GM12878 (cell line): ENCODE measurements at regions not wholly inside any gene's neighbourhood (a gene's known extent, or its start where the extent isn't known, plus 50 kb on each side); places are given as distances from the start of the nearest gene placed in this dataset.

ENCODE experiments used
- ATF2 ChIP-seq: IDR thresholded peaks from 2 replicates; pipeline ENCODE4 v1.6.1; 2012; ENCODE audit warnings: low read length, inconsistent platforms
- CBX3 ChIP-seq: fragments of 200-600 bp; sonication (generic); IDR thresholded peaks from 2 replicates; pipeline ENCODE4 v1.6.1; 2016; ENCODE audit warnings: low read depth, borderline replicate concordance
- CTCF ChIP-seq, 3 experiments: IDR thresholded peaks in 2 of 3; conservative IDR thresholded peaks in 1 of 3; 2 replicates each; pipeline ENCODE4 v1.5.1; 2011; ENCODE audit warnings: low read depth in 3 of 3, low read length in 3 of 3, mild to moderate bottlenecking in 3 of 3, control low read depth in 2 of 3, moderate library complexity in 2 of 3, inconsistent platforms in 1 of 3, mixed read lengths in 1 of 3; ENCODE audit not compliant: control insufficient read depth in 2 of 3, insufficient read depth in 1 of 3; ENCODE audit errors: extremely low read depth in 1 of 3
- EED ChIP-seq: sonication (generic); IDR thresholded peaks from 2 replicates; pipeline ENCODE4 v1.6.1; 2016; ENCODE audit warnings: antibody characterized with exemption, low read depth
- ELK1 ChIP-seq: IDR thresholded peaks from 2 replicates; pipeline ENCODE4 v1.6.1; 2012; ENCODE audit warnings: low read depth, low read length, improper control_type of control experiment
- ESRRA ChIP-seq: IDR thresholded peaks from 2 replicates; pipeline ENCODE4 v1.6.1; 2012; ENCODE audit warnings: mild to moderate bottlenecking, low read length, improper control_type of control experiment
- FOS ChIP-seq: IDR thresholded peaks from 3 replicates; pipeline ENCODE4 v1.6.1; 2011; ENCODE audit warnings: borderline replicate concordance; ENCODE audit not compliant: insufficient read length; ENCODE audit errors: extremely low read depth
- HDAC6 ChIP-seq: fragments of 200-600 bp; sonication (generic); IDR thresholded peaks from one replicate; pipeline ENCODE4 v1.8.0; 2017; ENCODE audit warnings: antibody characterized with exemption; ENCODE audit not compliant: unreplicated experiment
- HSF1 ChIP-seq: fragments of 150-350 bp; IDR thresholded peaks from 2 replicates; pipeline ENCODE4 v1.6.1; 2014; ENCODE audit warnings: mild to moderate bottlenecking, low read depth, low read length
- IKZF2 ChIP-seq, 2 experiments: fragments of 450-650 bp; IDR thresholded peaks; 2 replicates each; pipeline ENCODE4 v1.6.1; 2017; ENCODE audit warnings: mild to moderate bottlenecking in 2 of 2, moderate library complexity in 2 of 2
- JUNB ChIP-seq: IDR thresholded peaks from 2 replicates; pipeline ENCODE4 v1.6.1; 2016; ENCODE audit warnings: antibody characterized with exemption, mild to moderate bottlenecking
- MTA3 ChIP-seq: IDR thresholded peaks from 2 replicates; pipeline ENCODE4 v1.6.1; 2012; ENCODE audit warnings: low read length, inconsistent platforms, borderline replicate concordance
- MYC ChIP-seq: IDR thresholded peaks from 2 replicates; pipeline ENCODE4 v1.6.1; 2011; ENCODE audit warnings: mild to moderate bottlenecking, low read length, moderate library complexity, inconsistent platforms; ENCODE audit not compliant: insufficient read depth, insufficient replicate concordance, insufficient read length, severe bottlenecking
- NFXL1 ChIP-seq: fragments of 450-650 bp; IDR thresholded peaks from 2 replicates; pipeline ENCODE4 v1.6.1; 2017; ENCODE audit warnings: antibody characterized with exemption, mild to moderate bottlenecking, borderline replicate concordance
- SIX5 ChIP-seq: IDR thresholded peaks from 2 replicates; pipeline ENCODE4 v1.6.1; 2011; ENCODE audit warnings: mild to moderate bottlenecking, low read depth, low read length, moderate library complexity; ENCODE audit not compliant: severe bottlenecking
- SREBF1 ChIP-seq: IDR thresholded peaks from 2 replicates; pipeline ENCODE4 v1.6.1; 2012; ENCODE audit warnings: mild to moderate bottlenecking, low read length
- SRF ChIP-seq, 2 experiments: IDR thresholded peaks; 2 replicates each; pipeline ENCODE4 v1.6.1; 2011; ENCODE audit warnings: low read depth in 2 of 2, low read length in 2 of 2, mild to moderate bottlenecking in 1 of 2, moderate library complexity in 1 of 2
- SUZ12 ChIP-seq: fragments of 200-600 bp; sonication (generic); IDR thresholded peaks from one replicate; pipeline ENCODE4 v1.6.1; 2018; ENCODE audit warnings: antibody characterized with exemption, mild to moderate bottlenecking; ENCODE audit not compliant: unreplicated experiment
- YBX1 ChIP-seq: fragments of 450-650 bp; IDR thresholded peaks from 2 replicates; pipeline ENCODE4 v1.6.1; 2016; ENCODE audit warnings: antibody characterized with exemption
- ZNF24 ChIP-seq: fragments of 450-650 bp; IDR thresholded peaks from 2 replicates; pipeline ENCODE4 v1.6.1; 2017; ENCODE audit warnings: antibody characterized with exemption, mild to moderate bottlenecking
- ZNF274 ChIP-seq: IDR thresholded peaks from one replicate; pipeline ENCODE4 v1.8.0; 2011; ENCODE audit not compliant: insufficient read length, insufficient read depth
- ZNF592 ChIP-seq: fragments of 450-650 bp; IDR thresholded peaks from 2 replicates; pipeline ENCODE4 v1.6.1; 2017; ENCODE audit warnings: mild to moderate bottlenecking, moderate library complexity
- ZSCAN29 ChIP-seq: fragments of 450-650 bp; IDR thresholded peaks from 2 replicates; pipeline ENCODE4 v1.6.1; 2017; ENCODE audit warnings: mild to moderate bottlenecking, moderate library complexity

GRCh38 chr2:145411493-145411892 is 891.6 kb upstream of the ZEB2 start (continued):
- TF ChIP-seq ELK1 (no peak), ZSCAN29 (no peak), SRF (IDR thresholded peaks at IDR 0.05; ENCODE audit: low read depth in 2 of 2, low read length in 2 of 2) (no peak), YBX1 (no peak), MYC (no peak), ZNF274 (no peak), MTA3 (peak; percentile 44; the same call in 1 of the 2 replicates), ESRRA (no peak), CTCF (IDR thresholded peaks at IDR 0.05 in 2 of 3, conservative IDR thresholded peaks at IDR 0.05 in 1 of 3; ENCODE audit: control insufficient read depth in 2 of 3, extremely low read depth in 1 of 3, insufficient read depth in 1 of 3, low read depth in 3 of 3, low read length in 3 of 3) (no peak), HDAC6 (no peak), JUNB (peak; percentile 83), SUZ12 (no peak), ATF2 (peak; percentile 81), FOS (no peak), SIX5 (no peak), EED (peak; percentile 69), IKZF2 (IDR thresholded peaks at IDR 0.05) (peak; percentile 89 to 93), CBX3 (no peak), HSF1 (no peak), NFXL1 (no peak), ZNF24 (no peak), SREBF1 (no peak), ZNF592 (no peak)
